ENCODE measurements at regions not wholly inside any gene's neighbourhood (a gene's known extent, or its start where the extent isn't known, plus 50 kb on each side); places are given as distances from the start of the nearest gene placed in this dataset.

DNA sequence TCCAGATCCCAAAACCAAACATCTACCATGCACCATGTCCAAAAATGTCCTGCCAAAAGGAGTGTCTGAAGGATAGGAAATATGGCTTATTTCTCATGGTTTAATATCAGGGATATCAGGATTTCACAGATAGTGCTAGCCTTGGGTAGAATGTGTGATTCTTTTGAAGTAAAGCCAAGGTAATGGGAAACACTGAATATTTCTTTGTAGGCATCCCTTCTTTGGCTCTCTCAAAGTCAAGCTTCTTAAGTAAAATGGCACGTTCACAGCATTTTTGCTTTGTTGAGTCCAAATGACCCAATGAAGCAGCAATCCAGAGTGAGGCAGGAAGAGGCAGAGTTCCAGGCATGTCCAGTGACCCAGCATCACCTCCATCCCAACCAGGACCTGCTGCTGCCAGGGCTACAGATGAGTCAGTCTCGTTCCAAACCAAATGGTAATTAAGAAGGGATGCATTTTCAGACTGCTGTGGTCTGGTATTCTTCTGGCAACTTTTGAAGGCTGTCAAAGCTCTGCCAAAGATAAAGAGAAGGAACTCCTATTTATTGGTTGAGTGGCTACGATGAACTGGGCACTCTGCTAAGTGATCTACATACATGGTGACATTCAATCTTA is 678.8 kb upstream of the KLF4 start:
- DNase-seq: no peak

DNA sequence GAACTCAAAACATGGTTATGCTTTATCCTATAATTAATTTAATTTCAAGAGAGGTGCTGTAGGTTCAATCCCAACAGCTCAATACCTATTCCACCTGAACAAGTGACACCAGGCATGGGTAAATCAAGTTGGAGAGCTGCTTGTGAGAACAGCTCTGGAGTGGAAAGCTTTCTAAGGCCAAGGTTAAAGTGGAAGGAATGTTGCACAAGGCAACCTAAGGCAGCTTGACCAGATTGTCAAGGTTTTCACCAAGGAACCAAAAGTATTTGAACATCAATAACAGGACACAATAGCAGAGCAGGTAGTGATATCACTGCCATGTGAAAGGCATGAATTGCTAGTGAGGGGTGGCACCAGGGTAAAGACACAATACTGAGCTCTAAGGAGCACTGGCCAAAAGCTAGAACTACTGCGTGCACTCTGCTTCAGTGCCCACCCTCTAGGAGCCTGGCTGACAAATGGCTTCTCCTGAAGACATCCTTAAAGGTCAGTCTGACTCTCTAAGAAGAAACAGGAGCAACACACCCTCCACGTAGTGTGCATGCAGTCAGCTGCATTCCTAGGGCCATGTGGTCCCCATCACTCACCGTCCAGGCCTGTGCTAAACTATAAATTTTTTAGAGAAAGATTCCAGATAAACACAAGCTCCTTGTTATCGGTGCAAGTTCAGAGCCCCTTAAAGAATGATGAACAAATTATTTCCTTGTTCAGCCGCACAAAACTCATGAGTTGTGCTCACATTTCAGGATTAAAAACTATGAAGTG is 677.7 kb upstream of the KLF4 start:
- DNase-seq: no peak

DNA sequence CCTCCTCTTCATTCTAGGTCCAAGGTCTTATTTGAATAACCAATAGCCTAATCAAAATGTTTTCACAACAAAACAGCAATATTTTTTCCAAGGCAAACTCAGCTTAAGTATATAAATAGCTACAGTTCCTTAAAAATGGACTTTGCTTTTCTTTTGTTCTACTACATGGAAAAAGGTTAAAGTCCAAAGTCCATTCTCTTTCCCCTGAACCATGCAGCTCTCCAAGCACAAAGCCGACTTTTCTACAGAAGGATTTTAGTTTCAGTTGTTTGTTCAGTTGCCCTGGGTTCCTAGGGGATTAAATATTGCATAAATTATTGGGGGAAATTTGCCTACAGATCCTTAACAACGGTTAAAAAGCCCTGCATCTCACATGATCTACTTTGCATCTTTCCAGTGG is 677.0 kb upstream of the KLF4 start:
- DNase-seq: no peak

GRCh38 chr9:108163321-108164005 is 673.9 kb upstream of the KLF4 start:
- DNase-seq: no peak

DNA sequence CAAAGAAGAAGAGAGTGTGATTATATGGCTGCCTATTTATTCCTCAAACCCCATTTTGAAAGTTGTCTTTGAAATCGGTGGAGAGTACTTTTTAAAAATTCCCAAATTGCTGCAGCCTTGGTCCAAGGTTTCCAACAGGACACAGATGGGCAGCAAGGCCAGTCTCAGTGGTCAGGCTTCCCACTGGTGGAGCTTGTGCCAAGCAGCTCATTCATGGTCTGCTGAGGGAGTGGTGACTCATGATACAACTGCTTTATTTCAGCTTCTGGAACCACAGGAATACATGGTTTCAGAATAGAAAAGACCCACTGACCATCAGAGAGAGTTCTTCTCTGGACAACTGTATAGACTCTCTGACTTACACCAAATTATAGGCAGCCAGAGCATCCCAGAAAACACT is 673.1 kb upstream of the KLF4 start:
- no peak for DNase-seq

GRCh38 chr9:108161503-108161902 is 671.9 kb upstream of the KLF4 start:
- DNase-seq: no peak

GRCh38 chr9:108160706-108161355 is 671.3 kb upstream of the KLF4 start:
- no peak for DNase-seq

DNA sequence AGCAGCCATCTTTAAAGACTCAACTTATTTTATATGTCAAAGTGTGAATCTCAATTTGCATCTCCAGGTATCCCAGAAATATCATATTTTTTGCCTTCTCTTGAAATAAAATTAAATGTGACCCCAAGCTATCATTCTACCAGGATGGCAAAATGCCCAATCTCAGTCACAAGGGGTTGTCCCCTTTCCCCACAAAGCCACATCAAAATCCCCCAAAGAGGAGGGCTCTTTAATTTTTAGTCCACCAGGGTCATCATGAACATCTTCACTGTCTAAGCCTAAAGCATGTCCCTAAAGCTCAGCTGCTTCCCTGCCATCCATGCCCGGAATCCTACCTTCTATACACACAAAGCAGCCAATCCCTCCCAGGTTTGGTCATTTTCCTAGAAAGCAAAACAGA is 670.5 kb upstream of the KLF4 start:
- DNase-seq: no peak

DNA sequence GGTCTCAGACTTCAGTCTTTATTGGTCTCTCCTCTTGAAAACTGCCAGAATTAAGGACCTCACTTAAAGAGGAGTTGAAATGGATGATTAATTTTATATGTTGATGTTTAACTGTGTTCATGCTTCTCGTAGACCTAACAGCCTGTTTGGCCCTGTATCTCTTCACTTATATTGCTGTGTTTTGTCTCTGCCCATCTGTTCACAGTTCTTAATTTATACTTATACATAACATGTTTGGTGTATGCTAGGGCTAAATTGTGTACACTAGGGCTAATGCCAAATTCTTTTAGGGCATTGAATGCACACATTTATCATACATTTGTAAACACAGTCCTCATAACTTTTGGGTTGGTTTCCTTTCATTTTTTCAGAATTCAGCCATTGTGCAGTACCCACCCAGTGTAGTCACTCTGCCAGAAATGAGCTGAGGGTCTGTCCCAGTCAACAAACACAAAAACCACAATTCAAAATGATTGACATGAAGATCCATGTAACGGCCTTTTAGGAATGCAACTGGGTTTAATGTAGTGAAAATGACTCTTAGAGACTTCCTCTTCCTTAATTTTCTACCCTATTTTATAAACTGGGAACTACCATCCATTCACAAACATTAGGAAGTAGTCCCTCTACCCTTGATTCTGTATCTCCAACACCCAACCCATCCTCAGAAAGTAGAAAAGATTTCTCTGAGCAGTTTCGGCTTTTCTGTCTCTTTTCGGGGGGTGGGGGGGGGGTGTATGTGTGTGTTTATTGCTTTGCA is 668.8 kb upstream of the KLF4 start:
- no peak for DNase-seq

DNA sequence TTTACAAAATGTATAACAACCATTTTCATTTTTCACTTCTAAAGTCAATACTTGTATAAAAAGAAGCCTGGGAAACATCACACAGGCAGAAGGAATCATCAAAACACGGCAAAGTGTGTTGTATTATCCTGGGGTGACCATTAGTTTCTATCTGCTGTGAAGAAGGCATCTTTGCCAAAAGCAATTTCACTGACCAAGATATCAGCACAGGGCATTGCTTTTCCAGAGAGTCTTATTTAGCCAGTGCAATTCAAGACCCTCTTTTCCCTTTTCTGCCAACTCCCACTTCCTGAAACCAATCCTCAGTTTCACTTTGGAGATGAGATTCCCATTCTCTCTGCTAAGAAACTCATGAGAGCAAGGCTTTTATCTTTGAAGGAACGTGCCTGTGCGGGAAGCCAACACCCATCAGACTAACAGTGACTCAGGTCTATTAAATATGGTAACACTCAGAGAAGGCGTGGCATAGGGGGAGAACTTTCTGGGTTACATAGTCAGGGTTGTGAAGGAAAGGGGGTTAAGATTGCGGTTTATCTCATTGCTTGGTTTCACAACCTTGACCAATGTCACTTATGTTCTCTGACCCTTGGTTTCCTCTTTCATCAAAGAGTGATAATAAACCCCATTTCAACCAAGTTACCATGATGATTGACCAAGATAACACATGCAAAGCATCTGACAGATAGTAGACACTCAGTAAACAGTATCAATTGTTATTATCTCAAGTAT is 666.9 kb upstream of the KLF4 start:
- DNase-seq: no peak

- DNase-seq: no peak
Measured at GRCh38 chr9:108153416-108153815, 663.8 kb upstream of the KLF4 start.

GRCh38 chr9:108150736-108151586 is 661.4 kb upstream of the KLF4 start:
- DNase-seq: no peak

GRCh38 chr9:108149326-108149725 is 659.8 kb upstream of the KLF4 start:
- DNase-seq: no peak

DNA sequence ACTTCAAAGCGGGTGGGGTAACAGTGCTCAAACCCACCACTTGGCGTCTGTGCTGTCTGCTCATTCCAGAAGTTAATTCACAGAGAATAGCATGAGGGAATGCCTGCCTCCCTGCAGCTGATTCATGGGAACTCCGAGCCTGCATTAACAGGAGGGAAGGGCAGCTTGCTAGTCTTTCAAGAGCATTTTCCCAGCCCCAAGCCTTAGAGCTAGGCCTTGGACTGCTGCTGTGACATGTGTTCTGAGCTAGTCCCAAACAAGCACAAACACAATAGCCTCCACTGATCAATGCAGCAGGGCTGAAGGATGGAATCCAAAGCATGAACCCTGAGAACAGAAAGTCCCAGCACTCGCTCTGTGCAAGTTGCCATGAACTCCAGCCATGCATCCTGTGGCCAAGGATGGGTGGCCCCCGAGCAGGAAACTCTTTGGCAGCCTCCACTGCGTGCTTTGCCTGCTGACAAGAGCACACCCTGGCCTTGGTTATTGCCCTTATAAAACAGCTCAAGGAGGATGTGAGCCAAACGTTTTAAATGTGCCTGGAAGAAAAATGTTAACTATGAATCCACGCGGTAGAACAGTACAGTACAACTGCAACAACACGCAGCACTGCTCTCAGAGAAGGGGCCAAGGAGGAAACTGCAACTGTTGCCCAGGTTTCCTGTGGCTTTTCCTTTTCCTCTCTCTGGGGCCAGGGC is 653.1 kb upstream of the KLF4 start:
- no peak for DNase-seq

DNA sequence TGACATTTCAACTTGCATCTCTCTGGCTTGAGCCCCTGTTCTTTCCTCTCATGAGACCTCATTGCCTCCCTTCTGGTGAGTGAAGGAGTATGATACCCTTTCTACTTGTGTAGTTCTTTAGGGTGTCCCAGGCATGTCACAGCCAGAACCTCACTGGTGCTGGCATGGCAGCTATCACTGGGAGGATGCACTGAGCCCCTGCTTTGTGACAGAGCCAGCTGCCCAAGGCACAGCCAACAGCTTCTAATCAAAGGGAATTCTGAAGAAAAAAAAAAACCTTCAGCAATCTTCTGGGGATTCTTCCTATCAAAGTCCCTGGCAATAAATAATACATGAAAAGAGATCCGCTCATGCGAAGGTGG is 652.6 kb upstream of the KLF4 start:
- DNase-seq: no peak

DNA sequence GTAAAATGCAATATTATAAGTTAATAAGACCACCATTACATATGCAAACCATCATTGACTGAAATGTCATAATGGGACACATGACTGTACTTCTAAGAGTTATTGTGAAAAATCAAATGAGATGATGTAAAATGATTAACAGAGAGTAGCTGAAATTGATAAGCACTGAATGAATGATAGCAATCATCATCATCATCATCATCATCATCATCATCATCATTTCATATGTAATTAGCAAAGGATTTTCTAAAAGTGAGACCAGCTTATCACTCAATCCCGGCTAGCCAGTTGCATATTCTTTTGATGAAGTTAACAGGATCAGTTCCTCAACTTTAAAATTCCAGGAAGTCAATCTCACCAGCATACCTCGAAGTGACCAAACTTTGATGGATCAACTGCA is 650.3 kb upstream of the KLF4 start:
- DNase-seq: no peak

DNA sequence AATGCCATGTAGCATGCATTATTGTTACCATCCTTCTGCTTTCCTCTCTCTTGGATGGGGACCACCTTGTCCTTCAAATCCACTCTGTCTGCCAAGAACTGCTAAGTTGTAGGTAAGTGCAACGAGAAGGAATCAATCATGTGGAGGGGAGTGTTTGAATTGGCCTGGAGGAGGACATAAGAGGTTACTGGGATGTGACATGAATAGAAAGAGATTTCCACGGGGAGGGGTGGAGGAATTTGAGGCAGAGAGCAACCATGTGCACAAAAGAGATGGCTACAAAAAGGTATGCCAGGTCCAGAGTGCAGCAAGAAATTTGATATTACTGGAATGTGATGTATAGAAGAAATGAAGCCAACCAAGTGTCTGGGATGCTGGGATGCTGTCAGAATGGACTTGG is 648.9 kb upstream of the KLF4 start:
- DNase-seq: no peak

GRCh38 chr9:108136656-108137055 is 647.1 kb upstream of the KLF4 start:
- no peak for DNase-seq

GRCh38 chr9:108134486-108135128 is 645.0 kb upstream of the KLF4 start:
- DNase-seq: no peak

DNA sequence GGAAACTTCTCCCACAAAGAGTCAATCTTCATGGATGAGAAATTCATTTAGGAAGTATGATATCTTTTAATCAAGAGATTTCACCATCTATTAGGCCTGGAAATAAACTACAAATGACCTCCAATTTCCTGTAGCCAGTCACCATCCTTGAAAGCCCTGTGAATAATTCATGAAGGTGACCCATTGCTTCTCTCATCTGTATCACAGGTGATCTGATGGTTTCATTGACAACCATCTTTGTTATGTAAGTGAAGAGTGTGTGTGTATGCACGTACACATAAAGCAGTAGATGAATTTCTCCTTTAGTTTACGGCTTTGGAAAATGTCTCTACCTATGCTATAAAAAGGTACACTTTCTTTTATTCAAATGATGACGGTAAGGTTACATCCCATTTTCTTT is 644.1 kb upstream of the KLF4 start:
- DNase-seq: no peak

All from NCI-H345 (cell line).